ENCODE measurements at regions not wholly inside any gene's neighbourhood (a gene's known extent, or its start where the extent isn't known, plus 50 kb on each side); places are given as distances from the start of the nearest gene placed in this dataset.

DNA sequence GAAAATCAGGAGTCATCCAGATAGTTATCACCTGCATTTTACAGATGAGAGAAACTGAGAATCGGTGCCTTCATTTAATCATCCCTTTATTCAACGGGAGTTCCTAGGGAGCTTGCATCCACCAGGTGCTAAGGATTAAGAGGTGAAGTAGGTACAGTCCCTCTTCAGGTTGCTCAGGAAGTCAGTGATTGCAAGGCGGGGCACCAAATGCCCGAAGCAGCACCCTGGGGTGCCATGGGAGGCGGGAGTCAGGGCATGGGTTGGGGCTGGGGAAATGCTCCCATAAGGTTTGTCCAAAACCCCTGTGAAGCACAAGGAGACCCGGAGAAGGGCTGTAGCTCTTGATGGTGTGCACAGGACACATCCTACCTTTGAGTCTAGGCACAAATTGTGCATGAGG is 98.8 kb upstream of the KLF4 start:
- peaks cover 5% of the 10 kb centered on the region for H3K36me3 Mint-ChIP-seq (ENCODE audit: insufficient read depth, unreplicated experiment)
- no peak for TF ChIP-seq CTCF (IDR thresholded peaks at IDR 0.05; ENCODE audit: unreplicated experiment)
- intact Hi-C loops (cut with micrococcal nuclease; ENCODE audit: unreplicated experiment): no loop called here
- BruUV-seq (replicated peaks): no TSS peak
- H3K4me1 Mint-ChIP-seq (ENCODE audit: low read depth, unreplicated experiment): peaks cover 18% of the 10 kb centered on the region
- no peak for DNase-seq
- H3K27me3 Mint-ChIP-seq (ENCODE audit: unreplicated experiment): no peaks in the 10 kb centered on the region
- H3K9me3 Mint-ChIP-seq (ENCODE audit: low read depth, unreplicated experiment): no peaks in the 10 kb centered on the region
- peak overlapping the region; percentile 90 for H3K27ac Mint-ChIP-seq (ENCODE audit: unreplicated experiment)
- CTCF ChIA-PET: no interaction called here
- H3K4me3 Mint-ChIP-seq (ENCODE audit: low read depth, unreplicated experiment): no peak overlapping the region

DNA sequence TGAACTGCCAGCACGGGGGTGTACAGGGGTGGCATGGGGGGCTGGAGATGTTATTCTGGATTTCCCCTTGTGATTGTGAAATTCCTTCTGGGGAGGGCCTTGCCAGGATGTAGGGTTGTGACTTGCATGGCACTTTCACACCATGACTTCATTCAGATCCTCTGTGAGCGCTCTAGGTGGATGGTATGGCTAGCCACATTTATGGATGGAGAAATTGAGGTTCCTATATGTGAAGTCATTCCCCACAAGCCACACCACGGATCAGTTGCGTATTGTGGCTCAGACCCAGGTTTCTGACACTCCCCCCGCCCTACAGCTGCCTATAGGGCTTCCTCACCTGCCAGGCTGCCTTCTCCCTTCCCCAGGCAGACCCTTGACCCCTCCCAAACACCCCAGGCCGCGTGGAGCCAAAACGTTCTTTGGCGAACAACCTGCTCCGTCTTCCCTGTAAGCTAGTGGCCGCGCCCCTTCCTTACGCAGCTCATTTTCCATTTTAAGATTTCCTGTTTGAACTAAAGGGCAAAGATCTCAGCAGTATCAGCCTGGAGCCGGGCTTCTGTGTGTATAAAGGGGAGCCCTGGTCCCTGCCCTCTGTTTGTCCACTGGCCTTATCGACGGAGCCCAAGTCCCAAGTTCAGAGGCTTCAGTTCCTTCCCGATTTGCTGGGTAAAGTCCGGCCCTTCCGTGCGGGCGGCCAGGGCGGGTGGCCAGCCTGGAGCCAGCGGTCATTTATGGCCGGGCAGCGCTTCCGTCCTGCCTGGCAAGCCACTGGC is 97.8 kb upstream of the KLF4 start:
- Mint-ChIP-seq H3K36me3 (ENCODE audit: insufficient read depth, unreplicated experiment) (peaks cover 5% of the 10 kb centered on the region), H3K4me3 (ENCODE audit: low read depth, unreplicated experiment) (peak overlapping the region; percentile 60), H3K9me3 (ENCODE audit: low read depth, unreplicated experiment) (no peaks in the 10 kb centered on the region), H3K27ac (ENCODE audit: unreplicated experiment) (peak overlapping the region; percentile 90), H3K4me1 (ENCODE audit: low read depth, unreplicated experiment) (peaks cover 9% of the 10 kb centered on the region), H3K27me3 (ENCODE audit: unreplicated experiment) (no peaks in the 10 kb centered on the region)
- DNase-seq: peak; percentile 11
- intact Hi-C loops (cut with micrococcal nuclease; ENCODE audit: unreplicated experiment): no loop called here
- CTCF ChIA-PET: no interaction called here
- no peak for TF ChIP-seq CTCF (IDR thresholded peaks at IDR 0.05; ENCODE audit: unreplicated experiment)
- no TSS peak for BruUV-seq (replicated peaks)

- no peak overlapping the region for H3K27ac Mint-ChIP-seq (ENCODE audit: unreplicated experiment)
- CTCF ChIA-PET: no interaction called here
These were observed 96.9 kb upstream of the KLF4 start for GRCh38 chr9:107586493-107586892.

DNA sequence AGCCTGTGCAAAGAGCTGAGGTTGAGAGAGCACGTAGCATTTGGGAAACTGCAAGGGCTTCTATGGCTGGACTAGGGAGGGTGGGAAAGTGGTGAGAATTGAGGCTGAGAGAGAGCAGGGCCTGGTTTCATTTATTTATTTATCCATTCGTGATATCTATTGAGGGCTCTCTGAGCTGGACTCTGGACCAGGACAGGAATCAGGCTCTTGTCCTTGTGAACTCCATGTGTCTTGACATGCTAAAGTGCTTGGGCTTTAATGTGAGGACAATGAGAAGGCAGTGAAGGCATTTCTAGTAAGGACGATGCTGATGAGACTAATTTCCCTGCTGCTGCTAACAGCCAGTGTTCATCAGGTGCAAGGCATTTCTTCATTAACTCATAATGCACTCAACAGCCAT is 95.9 kb upstream of the KLF4 start:
- H3K4me1 Mint-ChIP-seq (ENCODE audit: low read depth, unreplicated experiment): peaks cover 9% of the 10 kb centered on the region
- H3K27me3 Mint-ChIP-seq (ENCODE audit: unreplicated experiment): no peaks in the 10 kb centered on the region
- intact Hi-C loops (cut with micrococcal nuclease; ENCODE audit: unreplicated experiment): no loop called here
- TF ChIP-seq CTCF (IDR thresholded peaks at IDR 0.05; ENCODE audit: unreplicated experiment): no peak
- no peak overlapping the region for H3K27ac Mint-ChIP-seq (ENCODE audit: unreplicated experiment)
- H3K9me3 Mint-ChIP-seq (ENCODE audit: low read depth, unreplicated experiment): no peaks in the 10 kb centered on the region
- no peak overlapping the region for H3K4me3 Mint-ChIP-seq (ENCODE audit: low read depth, unreplicated experiment)
- H3K36me3 Mint-ChIP-seq (ENCODE audit: insufficient read depth, unreplicated experiment): peaks cover 5% of the 10 kb centered on the region
- CTCF ChIA-PET: no interaction called here
- no TSS peak for BruUV-seq (replicated peaks)
- DNase-seq: no peak

More at GRCh38 chr9:107586493-107586892, 96.9 kb upstream of the KLF4 start:
- Mint-ChIP-seq H3K4me3 (ENCODE audit: low read depth, unreplicated experiment) (no peak overlapping the region), H3K9me3 (ENCODE audit: low read depth, unreplicated experiment) (no peaks in the 10 kb centered on the region), H3K27me3 (ENCODE audit: unreplicated experiment) (no peaks in the 10 kb centered on the region), H3K4me1 (ENCODE audit: low read depth, unreplicated experiment) (peaks cover 9% of the 10 kb centered on the region), H3K36me3 (ENCODE audit: insufficient read depth, unreplicated experiment) (peaks cover 5% of the 10 kb centered on the region)
- no peak for TF ChIP-seq CTCF (IDR thresholded peaks at IDR 0.05; ENCODE audit: unreplicated experiment)
- DNase-seq: no peak
- intact Hi-C loops (cut with micrococcal nuclease; ENCODE audit: unreplicated experiment): no loop called here
- no TSS peak for BruUV-seq (replicated peaks)
